K562 (cell line): ENCODE measurements at regions not wholly inside any gene's neighbourhood (a gene's known extent, or its start where the extent isn't known, plus 50 kb on each side); places are given as distances from the start of the nearest gene placed in this dataset.

ENCODE experiments used
- ATAC-seq: fragments of 200-7000 bp; cut with Tn5 transposase; 3 replicates; pipeline ENCODE4 v1.9.1; 2020; ENCODE audit warnings: moderate library complexity
- BruUV-seq: library from RNA; stranded (reverse); fragments of 400-500 nt; replicated peaks from 2 replicates; lab custom pipeline; 2021; lab: Mats Ljungman, UMichigan
- CTCF ChIA-PET: fragments of 300-600 bp; formaldehyde crosslinking; extraction: SDS; loops from one replicate; lab custom pipeline; 2021; ENCODE audit warnings: low intra/inter-chr PET ratio; lab: Yijun Ruan, JAX
- POLR2A ChIA-PET: fragments of 300-600, 350-650 bp; sonication (Branson Sonifier 250); formaldehyde crosslinking; extraction: SDS; loops from one replicate; lab custom pipeline; 2021; ENCODE audit warnings: antibody characterized with exemption, inconsistent platforms; lab: Yijun Ruan, JAX
- DNase-seq, 4 experiments: peaks; one replicate each; pipeline versions ENCODE4 v3.0.0 to v3.0.0-alpha.2; 2011 to 2018; ENCODE audit warnings: low spot score in 3 of 4, mixed read lengths in 3 of 4; ENCODE audit errors: extremely low read depth in 1 of 4
- FAIRE-seq: peaks from 2 replicates; lab custom pipeline; 2011; peaks lifted over from hg19 to GRCh38; lab: Jason Lieb, UNC
- H2AFZ ChIP-seq: 2 replicates; pipeline ENCODE4 v1.6.0; 2011; ENCODE audit warnings: low read depth, low read length, control low read depth, inconsistent platforms
- H3K27ac ChIP-seq: fragments of 200-600 bp; 3 replicates; pipeline ENCODE4 v1.8.0; 2011; ENCODE audit warnings: low read depth, mild to moderate bottlenecking, control low read depth, inconsistent platforms, low read length, moderate library complexity, mixed read lengths; ENCODE audit errors: extremely low read depth
- H3K27me3 ChIP-seq, 2 experiments: fragments of 300-600 bp in 1 of 2; 2 replicates in 1 of 2; 3 replicates in 1 of 2; pipeline versions ENCODE4 v1.6.0 to v1.8.0; 2011; ENCODE audit warnings: inconsistent platforms in 2 of 2, low read length in 2 of 2, mild to moderate bottlenecking in 1 of 2, mixed read lengths in 1 of 2, moderate library complexity in 1 of 2; ENCODE audit not compliant: control insufficient read depth in 2 of 2, insufficient read depth in 2 of 2
- H3K36me3 ChIP-seq: fragments of 300-600 bp; 3 replicates; pipeline ENCODE4 v1.8.0; 2011; ENCODE audit warnings: mild to moderate bottlenecking, low read length, inconsistent platforms; ENCODE audit not compliant: control insufficient read depth, insufficient read depth
- H3K4me1 ChIP-seq, 2 experiments: fragments of 200-600 bp in 1 of 2; replicated peaks in 1 of 2; 2 replicates in 1 of 2; 3 replicates in 1 of 2; pipeline versions ENCODE4 v1.5.1 to v1.8.0; 2011; ENCODE audit warnings: inconsistent platforms in 2 of 2, low read length in 2 of 2, mild to moderate bottlenecking in 1 of 2, mixed read lengths in 1 of 2, moderate library complexity in 1 of 2; ENCODE audit not compliant: control insufficient read depth in 2 of 2, insufficient read depth in 2 of 2
- H3K4me2 ChIP-seq: 2 replicates; pipeline ENCODE4 v1.6.1; 2011; ENCODE audit warnings: low read length, control low read depth, inconsistent platforms, mixed read lengths; ENCODE audit not compliant: insufficient read depth
- H3K4me3 ChIP-seq: fragments of 200-600 bp; sonication (generic), shearing (Covaris generic); 2 replicates; pipeline ENCODE4 v1.5.1; 2016; ENCODE audit warnings: control low read depth, inconsistent platforms
- H3K79me2 ChIP-seq: fragments of 200-600 bp; 3 replicates; pipeline ENCODE4 v1.8.0; 2011; ENCODE audit warnings: low read length, inconsistent platforms; ENCODE audit not compliant: control insufficient read depth, insufficient read depth
- H3K9ac ChIP-seq, 2 experiments: 2 replicates each; pipeline versions ENCODE4 v1.6.0 to v1.6.1; 2011; ENCODE audit warnings: low read depth in 2 of 2, low read length in 2 of 2, control low read depth in 1 of 2, inconsistent platforms in 1 of 2, mild to moderate bottlenecking in 1 of 2, mixed read lengths in 1 of 2; ENCODE audit not compliant: insufficient read depth in 1 of 2
- H3K9me1 ChIP-seq: one replicate; pipeline ENCODE4 v1.6.0; 2011; ENCODE audit warnings: inconsistent platforms, mild to moderate bottlenecking, low read length, moderate library complexity; ENCODE audit not compliant: control insufficient read depth, insufficient read depth
- H3K9me3 ChIP-seq: replicated peaks from 2 replicates; pipeline ENCODE4 v1.5.1; 2011; ENCODE audit warnings: low read depth, low read length, inconsistent platforms; ENCODE audit not compliant: control insufficient read depth, insufficient read depth
- H4K20me1 ChIP-seq: replicated peaks from 2 replicates; pipeline ENCODE4 v1.6.1; 2011; ENCODE audit warnings: low read length, inconsistent platforms, mixed read lengths; ENCODE audit not compliant: control insufficient read depth, insufficient read depth
- MTA1 ChIP-seq: fragments of 450-650 bp; IDR thresholded peaks from 2 replicates; pipeline ENCODE4 v1.6.1; 2017; ENCODE audit warnings: borderline replicate concordance
- NBN ChIP-seq: fragments of 450-650 bp; IDR thresholded peaks from 2 replicates; pipeline ENCODE4 v1.6.1; 2016; ENCODE audit warnings: low read depth, mild to moderate bottlenecking
- WGBS: fragments of 100-300 bp; shearing (Covaris generic); methylation state at CpG from one replicate; pipeline ENCODE4 v1.1.6; 2016; ENCODE audit warnings: low coverage, mixed read lengths; ENCODE audit not compliant: insufficient coverage; ENCODE audit errors: missing lambda C conversion rate; 5-methylcytosine and 5-hydroxymethylcytosine counted together
- in situ Hi-C: fragments of 300-500 bp; cut with MboI; formaldehyde crosslinking; loops from 4 replicates; pipeline ENCODE4 v1.15.0; 2018; ENCODE audit warnings: inconsistent platforms, mixed read lengths
- intact Hi-C: fragments of 100-400 bp; cut with micrococcal nuclease; formaldehyde crosslinking; loops from 2 replicates; pipeline ENCODE4 v1.14.2; 2022
- TF ChIP-seq, protein P1 (sequence below): IDR thresholded peaks from 2 replicates; pipeline ENCODE4 v1.6.1; 2016; ENCODE audit warnings: missing genetic modification characterization, missing compliant biosample characterization
- TF ChIP-seq, protein P2 (sequence below), 2 experiments: fragments of 450-650 bp in 1 of 2; sonication (generic) in 1 of 2; formaldehyde crosslinking in 1 of 2; IDR thresholded peaks in 1 of 2; conservative IDR thresholded peaks in 1 of 2; 2 replicates each; pipeline versions ENCODE4 v1.6.1 to v1.8.1; 2016 to 2023; ENCODE audit warnings: mild to moderate bottlenecking in 2 of 2, moderate library complexity in 2 of 2, inconsistent platforms in 1 of 2, missing genetic modification reagents in 1 of 2

DNA sequence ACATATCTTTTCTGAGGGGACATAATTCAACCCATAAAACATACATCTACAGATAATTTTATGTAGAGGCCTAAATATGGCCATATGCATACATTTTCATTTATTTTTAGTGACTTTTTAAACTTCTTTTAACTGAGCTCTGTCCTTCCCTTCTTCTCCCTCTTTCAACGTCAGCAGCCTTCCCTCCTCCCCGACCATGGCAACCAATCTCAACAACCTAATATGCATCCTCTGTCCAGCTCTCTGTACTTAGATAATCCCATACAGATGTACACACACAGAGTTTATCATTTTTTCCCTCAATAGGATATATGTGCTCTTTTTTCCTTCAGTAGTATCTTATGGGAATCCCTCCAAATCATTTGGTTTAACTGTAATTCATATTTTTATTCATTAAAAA, 94.3 kb downstream of the CCDC71L start:
- FAIRE-seq (no peak), ATAC-seq (no peak), DNase-seq (no peak)
- H2AFZ ChIP-seq, result peak overlapping the region; percentile 11; the same call in 1 of the 2 replicates
- H3K4me2 ChIP-seq, result no peak overlapping the region
- H3K27ac ChIP-seq, result peak overlapping the region; percentile 99
- BruUV-seq, result no TSS peak
- H3K4me3 ChIP-seq, result no peak overlapping the region
- intact Hi-C loops (loop anchor here (5.0 to 10.0 kb wide), 2 partner anchors 51 to 448 kb away; no protein-coding TSS in a partner anchor), in situ Hi-C loops (loop anchor here (10.0 kb wide), 1 partner anchor 88 kb away; no protein-coding TSS in a partner anchor)
- H3K79me2 ChIP-seq, result no peaks in the 10 kb centered on the region
- peaks cover 35 to 81% of the 10 kb centered on the region in 2 experiments for H3K4me1 ChIP-seq
- H3K9ac ChIP-seq, result no peak overlapping the region
- peaks cover 3% of the 10 kb centered on the region for H3K9me1 ChIP-seq
- 77% methylated on average over 2 of the region's 2 CpGs for WGBS
- no peaks in the 10 kb centered on the region; the same call in 1 of the 3 replicates for H3K36me3 ChIP-seq
- H3K9me3 ChIP-seq, result peaks cover 19% of the 10 kb centered on the region
- no peaks in the 10 kb centered on the region for H3K27me3 ChIP-seq
- TF ChIP-seq, protein P1, sequence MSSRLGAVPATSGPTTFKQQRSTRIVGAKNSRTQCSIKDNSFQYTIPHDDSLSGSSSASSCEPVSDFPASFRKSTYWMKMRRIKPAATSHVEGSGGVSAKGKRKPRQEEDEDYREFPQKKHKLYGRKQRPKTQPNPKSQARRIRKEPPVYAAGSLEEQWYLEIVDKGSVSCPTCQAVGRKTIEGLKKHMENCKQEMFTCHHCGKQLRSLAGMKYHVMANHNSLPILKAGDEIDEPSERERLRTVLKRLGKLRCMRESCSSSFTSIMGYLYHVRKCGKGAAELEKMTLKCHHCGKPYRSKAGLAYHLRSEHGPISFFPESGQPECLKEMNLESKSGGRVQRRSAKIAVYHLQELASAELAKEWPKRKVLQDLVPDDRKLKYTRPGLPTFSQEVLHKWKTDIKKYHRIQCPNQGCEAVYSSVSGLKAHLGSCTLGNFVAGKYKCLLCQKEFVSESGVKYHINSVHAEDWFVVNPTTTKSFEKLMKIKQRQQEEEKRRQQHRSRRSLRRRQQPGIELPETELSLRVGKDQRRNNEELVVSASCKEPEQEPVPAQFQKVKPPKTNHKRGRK (tag), result peak; percentile 82
- TF ChIP-seq, protein P2, sequence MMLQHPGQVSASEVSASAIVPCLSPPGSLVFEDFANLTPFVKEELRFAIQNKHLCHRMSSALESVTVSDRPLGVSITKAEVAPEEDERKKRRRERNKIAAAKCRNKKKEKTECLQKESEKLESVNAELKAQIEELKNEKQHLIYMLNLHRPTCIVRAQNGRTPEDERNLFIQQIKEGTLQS (IDR thresholded peaks at IDR 0.05), result 0 out of 2 replicates have a peak, but pooled peaks have one; percentile 16
- TF ChIP-seq, protein P2 (CRISPR knock-in tag; conservative IDR thresholded peaks at IDR 0.05), result no peak
- TF ChIP-seq MTA1 (0 out of 2 replicates have a peak, but pooled peaks have one; percentile 13), NBN (no peak)
- TF ChIP-seq, all 486 proteins: peak for 3
- POLR2A ChIA-PET, result interaction anchor here (0.5 to 0.8 kb wide), 2 partner anchors 20 to 245 kb away, joined by 3 read pairs; no protein-coding TSS in a partner anchor
- CTCF ChIA-PET, result no interaction called here
- no peaks in the 10 kb centered on the region for H4K20me1 ChIP-seq
